Stimulated activated memory B cell treated with anti-CD40 and anti-IgM and Interleukin-4, amounts not matched to agents 10 μg/mL and 1 μg/mL and 100 μg/mL, for 72 hours (primary cell): ENCODE measurements at regions not wholly inside any gene's neighbourhood (a gene's known extent, or its start where the extent isn't known, plus 50 kb on each side); places are given as distances from the start of the nearest gene placed in this dataset.
A peak's percentile ranks its signal among the peaks of the same experiment; 100 is the strongest.
"Not testable (repeated sequence)": the region's sequence is repeated elsewhere in the genome, so short reads cannot be mapped to it uniquely, and the experiment has no call there.

ENCODE experiments used
- ATAC-seq: fragments of 150-1000 bp; cut with Tn5 transposase; 2 replicates; pipeline ENCODE4 v1.10.0; 2021
- H3K27ac Mint-ChIP-seq: one replicate; pipeline ENCODE4 v1.8.0; 2022; ENCODE audit warnings: mild to moderate bottlenecking, mixed read lengths
- H3K27me3 Mint-ChIP-seq: one replicate; pipeline ENCODE4 v1.8.0; 2022; ENCODE audit warnings: mixed read lengths
- H3K36me3 Mint-ChIP-seq: one replicate; pipeline ENCODE4 v1.8.0; 2022; ENCODE audit warnings: mixed read lengths
- H3K4me1 Mint-ChIP-seq: one replicate; pipeline ENCODE4 v1.8.0; 2022; ENCODE audit warnings: mixed read lengths
- H3K4me3 Mint-ChIP-seq: one replicate; pipeline ENCODE4 v1.8.0; 2022; ENCODE audit warnings: mild to moderate bottlenecking, moderate library complexity, mixed read lengths
- H3K9me3 Mint-ChIP-seq: one replicate; pipeline ENCODE4 v1.8.0; 2022; ENCODE audit warnings: mixed read lengths

DNA sequence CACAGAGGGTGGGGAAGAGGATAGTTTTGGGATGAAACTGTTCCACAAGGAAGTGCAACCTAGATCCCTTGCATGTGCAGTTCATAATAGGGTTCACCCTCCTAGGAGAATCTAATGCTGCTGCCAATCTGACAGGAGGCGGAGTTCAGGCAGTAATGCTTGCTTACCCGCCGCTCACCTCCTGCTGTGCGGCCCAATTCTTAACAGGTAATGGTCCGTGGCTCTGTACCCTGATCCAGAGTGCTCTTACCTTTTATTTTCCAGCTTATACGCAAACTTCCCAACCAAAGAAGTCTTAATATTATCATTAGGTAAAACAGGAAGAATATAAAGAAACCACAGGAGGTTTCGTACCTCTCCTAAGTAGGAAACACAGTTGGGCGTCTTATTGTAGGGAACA is 82.7 kb upstream of the CD302 start:
- Mint-ChIP-seq H3K36me3 (peaks cover 75% of the 10 kb centered on the region), H3K9me3 (no peaks in the 10 kb centered on the region), H3K4me3 (no peak overlapping the region), H3K4me1 (peaks cover 33% of the 10 kb centered on the region), H3K27me3 (no peaks in the 10 kb centered on the region), H3K27ac (peak overlapping the region; percentile 91)
- no peak for ATAC-seq

DNA sequence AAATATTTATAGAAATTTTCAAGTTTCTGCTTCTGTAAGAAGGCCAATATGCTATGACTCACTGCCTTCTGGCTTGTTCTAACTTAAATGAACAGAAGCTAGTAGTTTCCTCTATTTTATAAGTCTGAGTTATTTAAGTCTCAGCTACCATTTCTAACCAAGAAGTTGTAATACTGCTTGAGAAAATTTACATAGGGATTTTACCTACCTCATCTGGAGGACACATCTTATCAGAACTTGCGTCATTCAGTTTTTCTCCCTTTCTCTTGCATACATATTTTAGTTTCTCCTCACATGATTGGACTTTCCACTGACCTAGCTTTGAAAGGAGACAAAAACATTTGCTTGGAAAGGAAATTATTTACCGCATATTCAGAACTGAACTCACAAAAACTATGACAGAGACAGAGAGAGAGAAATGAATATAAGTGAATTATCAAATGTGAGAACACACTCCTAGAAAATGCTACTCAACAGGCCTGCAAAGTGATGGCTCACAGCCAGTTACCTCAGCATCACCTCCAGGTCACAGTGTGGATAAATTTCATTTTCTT is 81.1 kb upstream of the CD302 start:
- Mint-ChIP-seq H3K27me3 (no peaks in the 10 kb centered on the region), H3K27ac (peak overlapping the region; percentile 91), H3K36me3 (peaks cover 73% of the 10 kb centered on the region), H3K4me1 (peaks cover 33% of the 10 kb centered on the region), H3K4me3 (peak overlapping the region; percentile 1), H3K9me3 (no peaks in the 10 kb centered on the region)
- peak; percentile 94 for ATAC-seq

DNA sequence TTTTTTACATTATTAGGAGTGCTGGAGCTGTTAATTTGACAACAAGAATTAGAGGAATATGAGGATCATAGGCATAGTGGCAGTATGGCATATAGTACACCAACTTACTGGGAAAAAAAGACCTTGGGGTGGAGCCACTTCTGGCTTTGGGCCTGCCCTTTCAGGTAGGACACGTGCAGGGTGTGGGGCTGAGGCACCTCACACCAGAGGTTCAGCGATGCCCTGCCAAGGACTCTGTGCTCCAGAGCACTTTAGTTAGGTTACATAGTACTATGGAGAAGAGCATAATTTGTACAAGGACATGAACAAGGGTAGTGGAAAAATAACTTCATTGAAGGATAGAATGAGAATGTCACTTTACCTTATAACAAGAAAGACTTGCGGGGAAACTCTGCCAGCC is 77.1 kb upstream of the CD302 start:
- Mint-ChIP-seq H3K27me3 (no peaks in the 10 kb centered on the region), H3K4me1 (peaks cover 34% of the 10 kb centered on the region), H3K9me3 (no peaks in the 10 kb centered on the region), H3K27ac (peak overlapping the region; percentile 65), H3K36me3 (peaks cover 74% of the 10 kb centered on the region), H3K4me3 (no peak overlapping the region)
- no peak for ATAC-seq

DNA sequence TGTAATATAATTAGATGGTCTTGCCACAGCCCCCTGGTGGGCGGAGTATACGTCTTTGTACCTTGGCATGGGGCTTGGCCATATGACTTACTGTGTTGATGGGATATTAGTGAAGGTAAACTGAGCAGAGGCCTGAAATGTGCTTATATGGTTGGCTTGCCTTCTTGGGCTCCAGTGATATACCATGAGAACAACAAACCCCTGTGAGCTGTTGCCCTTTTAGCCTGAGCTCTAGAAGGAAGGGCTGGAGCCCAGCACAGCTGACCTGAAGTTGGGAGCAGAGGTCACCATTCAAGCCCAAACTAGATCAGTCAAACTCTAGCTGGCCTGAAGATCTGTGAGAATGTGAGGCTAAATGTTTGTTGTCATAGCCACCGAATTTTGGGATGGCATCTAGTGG is 75.2 kb upstream of the CD302 start:
- Mint-ChIP-seq H3K36me3 (peaks cover 66% of the 10 kb centered on the region), H3K27ac (peak overlapping the region; percentile 41), H3K4me3 (no peak overlapping the region), H3K27me3 (no peaks in the 10 kb centered on the region), H3K9me3 (no peaks in the 10 kb centered on the region), H3K4me1 (peaks cover 17% of the 10 kb centered on the region)
- no peak for ATAC-seq

DNA sequence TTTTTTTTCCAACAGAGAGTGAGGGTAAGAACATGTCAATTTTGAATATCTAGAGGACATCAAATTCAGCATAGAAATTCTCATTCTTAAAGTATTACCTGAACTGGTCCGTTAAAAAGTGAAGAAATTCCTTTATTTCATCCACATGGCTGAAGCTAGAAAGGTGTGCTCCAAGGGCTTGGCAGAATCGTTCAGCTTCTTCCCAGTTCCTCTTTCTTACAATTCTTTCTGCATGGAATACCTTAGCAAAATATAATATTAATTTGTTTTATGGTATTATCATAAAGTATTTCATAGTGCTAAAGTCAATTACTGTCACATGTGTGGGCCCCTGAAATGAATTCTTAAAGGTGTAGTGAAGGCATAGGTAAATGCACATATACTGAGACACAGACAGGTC is 74.3 kb upstream of the CD302 start:
- Mint-ChIP-seq H3K9me3 (no peaks in the 10 kb centered on the region), H3K4me1 (peaks cover 8% of the 10 kb centered on the region), H3K4me3 (no peak overlapping the region), H3K27me3 (no peaks in the 10 kb centered on the region), H3K36me3 (peaks cover 62% of the 10 kb centered on the region), H3K27ac (peak overlapping the region; percentile 41)
- no peak for ATAC-seq

DNA sequence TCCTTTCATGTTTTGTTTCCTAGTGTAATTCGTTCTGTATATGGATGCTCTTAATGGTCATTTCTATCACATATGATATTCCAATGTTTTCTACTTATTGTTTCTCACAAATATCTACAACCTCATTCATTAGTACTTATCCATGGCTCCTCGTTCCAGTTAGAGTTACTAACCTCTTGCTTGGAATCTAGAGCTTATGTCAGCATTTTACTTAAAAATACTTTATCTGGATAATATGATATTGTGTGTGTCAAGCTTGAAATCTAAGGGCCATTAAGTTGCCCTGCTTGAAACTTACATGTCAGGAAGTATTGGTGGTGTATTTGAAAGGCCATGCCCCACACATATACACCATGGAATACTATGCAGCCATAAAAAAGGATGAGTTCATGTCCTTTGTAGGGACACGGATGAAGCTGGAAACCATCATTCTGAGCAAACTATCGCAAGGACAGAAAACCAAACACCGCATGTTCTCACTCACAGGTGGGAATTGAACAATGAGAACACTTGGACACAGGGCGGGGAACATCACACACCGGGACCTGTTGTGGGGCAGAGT is 70.7 kb upstream of the CD302 start:
- not testable (repeated sequence) for H3K4me3 Mint-ChIP-seq, H3K27ac Mint-ChIP-seq, ATAC-seq, H3K27me3 Mint-ChIP-seq, H3K9me3 Mint-ChIP-seq
- H3K36me3 Mint-ChIP-seq = peaks cover 68% of the 10 kb centered on the region
- peaks cover 14% of the 10 kb centered on the region for H3K4me1 Mint-ChIP-seq

DNA sequence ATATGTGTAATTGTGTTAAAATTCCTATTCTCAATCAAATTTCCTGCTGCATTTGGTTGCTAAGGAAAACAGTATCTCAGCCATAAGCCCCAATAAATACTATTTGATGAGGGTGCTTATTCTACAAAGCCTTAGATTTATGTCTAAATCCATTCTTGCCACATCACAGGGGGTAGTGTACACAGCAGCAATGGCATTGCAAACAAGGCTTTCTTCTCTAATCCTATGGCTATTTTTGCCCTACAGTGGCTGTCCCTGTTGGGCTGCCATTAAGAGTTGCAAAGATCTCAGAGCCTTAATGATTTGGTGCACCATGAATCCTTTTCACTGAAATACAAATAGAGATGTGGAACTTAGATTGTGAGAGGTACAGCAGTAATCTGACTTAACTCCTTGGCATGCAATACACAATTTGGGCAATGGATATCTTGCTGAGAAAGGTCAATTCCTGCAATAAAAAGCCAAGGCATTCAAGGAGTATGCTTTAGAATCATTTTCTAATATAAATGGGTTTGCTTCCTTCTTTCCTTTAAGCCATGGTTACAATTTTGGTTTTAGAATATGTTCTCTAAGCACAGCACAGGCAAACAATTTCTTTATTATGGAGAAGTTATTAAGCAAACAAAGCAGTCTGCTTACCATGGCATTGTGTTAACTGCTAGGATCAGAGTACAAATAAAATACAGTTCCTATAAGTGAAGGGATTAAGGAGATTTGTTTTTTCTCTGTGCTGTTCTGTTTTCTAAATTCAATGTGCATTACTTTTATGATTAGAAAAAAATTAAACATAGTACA is 69.8 kb upstream of the CD302 start:
- no peaks in the 10 kb centered on the region for H3K27me3 Mint-ChIP-seq
- H3K4me1 Mint-ChIP-seq = peaks cover 8% of the 10 kb centered on the region
- no peak for ATAC-seq
- no peak overlapping the region for H3K4me3 Mint-ChIP-seq
- H3K36me3 Mint-ChIP-seq = peaks cover 70% of the 10 kb centered on the region
- H3K9me3 Mint-ChIP-seq = no peaks in the 10 kb centered on the region
- no peak overlapping the region for H3K27ac Mint-ChIP-seq

DNA sequence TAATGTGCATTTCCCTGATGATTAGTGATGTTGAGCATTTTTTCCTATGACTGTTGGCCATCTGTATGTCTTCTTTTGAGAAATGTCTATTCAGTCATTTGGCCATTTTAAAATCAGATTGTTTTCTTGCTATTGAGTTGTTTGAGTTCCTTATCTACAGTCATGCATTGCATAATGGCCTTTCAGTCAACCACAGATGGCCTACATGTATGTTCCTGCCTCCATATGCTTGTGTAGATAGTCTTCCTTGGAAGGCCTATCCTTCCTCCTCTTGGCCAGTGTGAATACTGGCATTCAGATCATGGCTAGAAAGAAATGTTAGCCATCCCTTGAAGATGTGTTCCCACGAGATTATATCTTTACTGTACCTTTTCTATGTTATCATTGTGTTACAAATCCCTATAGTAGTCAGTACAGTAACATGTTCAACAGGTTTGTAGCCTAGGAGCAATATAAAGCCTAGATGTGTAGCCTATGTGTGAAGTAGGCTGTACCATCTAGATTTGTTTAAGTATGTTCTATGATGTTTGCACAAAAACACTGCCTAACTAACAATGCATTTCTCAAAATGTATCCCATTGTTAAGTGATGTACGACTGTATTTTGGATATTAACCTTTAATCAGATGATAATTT is 65.6 kb upstream of the CD302 start:
- H3K36me3 Mint-ChIP-seq = peaks cover 78% of the 10 kb centered on the region
- H3K4me1 Mint-ChIP-seq = peaks cover 6% of the 10 kb centered on the region
- no peak overlapping the region for H3K4me3 Mint-ChIP-seq
- ATAC-seq = no peak
- no peaks in the 10 kb centered on the region for H3K27me3 Mint-ChIP-seq
- H3K9me3 Mint-ChIP-seq = no peaks in the 10 kb centered on the region
- no peak overlapping the region for H3K27ac Mint-ChIP-seq

DNA sequence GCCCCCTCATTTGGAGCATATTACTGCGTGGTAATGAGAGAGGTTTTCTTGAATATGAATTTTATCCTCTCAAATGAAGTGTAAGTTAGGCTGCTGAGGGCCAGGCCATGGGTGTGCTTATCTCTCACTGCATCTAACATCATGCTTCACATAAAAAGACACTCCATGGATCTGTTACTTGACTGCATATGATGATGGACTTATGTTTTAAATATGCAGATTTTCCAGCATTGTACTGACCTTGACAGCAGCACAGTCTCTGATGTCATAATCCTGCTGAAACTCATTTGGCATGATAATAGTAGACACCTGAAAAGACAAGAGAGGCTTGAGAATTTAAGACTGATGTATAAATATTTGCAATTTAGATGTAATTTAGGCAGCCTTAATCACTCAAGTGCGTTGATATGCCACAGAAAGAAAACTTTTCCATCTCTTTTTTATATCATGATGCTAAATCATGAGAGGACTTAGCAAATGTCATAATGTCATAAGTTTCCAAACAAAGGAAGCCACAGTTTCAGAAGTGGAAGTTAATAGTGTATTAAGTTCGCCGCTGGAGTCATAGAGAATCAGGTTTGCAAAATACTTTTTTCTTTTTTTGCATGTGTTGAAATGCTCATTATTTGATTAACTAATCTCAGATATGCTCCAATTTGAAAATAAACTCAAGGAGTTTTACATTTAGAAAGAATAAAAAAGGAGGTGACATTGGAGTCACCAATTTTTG is 62.7 kb upstream of the CD302 start:
- no peak for ATAC-seq
- Mint-ChIP-seq H3K4me3 (no peak overlapping the region), H3K36me3 (peaks cover 80% of the 10 kb centered on the region), H3K27ac (no peak overlapping the region), H3K4me1 (peaks cover 10% of the 10 kb centered on the region), H3K9me3 (no peaks in the 10 kb centered on the region), H3K27me3 (no peaks in the 10 kb centered on the region)

DNA sequence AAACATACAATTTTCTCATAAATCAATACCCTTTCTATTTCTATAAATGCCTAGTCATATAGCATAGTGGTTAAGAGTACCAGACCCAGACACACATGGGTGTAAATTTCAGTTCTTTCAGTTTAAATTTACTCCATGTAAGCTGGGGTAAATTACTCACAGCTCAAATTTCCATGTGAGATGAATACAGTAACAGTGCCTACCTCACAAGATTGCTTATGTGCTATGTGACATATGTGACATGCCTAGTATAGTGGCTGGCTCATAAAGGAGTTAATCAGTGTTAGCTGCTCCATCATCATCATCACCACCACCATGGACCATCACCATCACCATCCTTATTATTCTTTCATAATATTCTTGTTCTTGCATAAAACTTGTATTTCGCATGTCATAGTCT is 61.6 kb upstream of the CD302 start:
- Mint-ChIP-seq H3K27me3 (no peaks in the 10 kb centered on the region), H3K27ac (peak overlapping the region; percentile 69), H3K9me3 (no peaks in the 10 kb centered on the region), H3K4me3 (no peak overlapping the region), H3K4me1 (peaks cover 12% of the 10 kb centered on the region), H3K36me3 (peaks cover 83% of the 10 kb centered on the region)
- no peak for ATAC-seq

DNA sequence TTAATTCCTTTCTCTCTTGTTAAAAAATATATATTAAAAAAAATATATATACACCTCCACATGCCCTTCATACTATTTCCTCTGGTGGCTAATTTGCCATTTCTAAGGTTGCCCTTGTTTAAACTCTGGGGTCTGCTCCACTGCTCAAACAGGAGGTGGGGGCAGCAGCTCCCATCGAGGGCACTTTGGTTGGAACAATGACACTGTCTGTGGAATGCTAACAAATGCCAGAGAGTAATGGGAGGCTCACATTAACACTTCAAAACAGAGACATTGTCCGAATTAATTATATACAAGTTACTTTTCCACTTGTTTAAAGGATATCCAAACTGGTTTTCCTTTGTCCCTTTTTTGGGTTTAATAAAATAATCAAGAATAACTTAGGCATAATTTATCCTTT is 58.8 kb upstream of the CD302 start:
- no peak overlapping the region for H3K4me3 Mint-ChIP-seq
- no peaks in the 10 kb centered on the region for H3K9me3 Mint-ChIP-seq
- no peaks in the 10 kb centered on the region for H3K27me3 Mint-ChIP-seq
- H3K27ac Mint-ChIP-seq = no peak overlapping the region
- peaks cover 6% of the 10 kb centered on the region for H3K4me1 Mint-ChIP-seq
- peaks cover 79% of the 10 kb centered on the region for H3K36me3 Mint-ChIP-seq
- no peak for ATAC-seq

DNA sequence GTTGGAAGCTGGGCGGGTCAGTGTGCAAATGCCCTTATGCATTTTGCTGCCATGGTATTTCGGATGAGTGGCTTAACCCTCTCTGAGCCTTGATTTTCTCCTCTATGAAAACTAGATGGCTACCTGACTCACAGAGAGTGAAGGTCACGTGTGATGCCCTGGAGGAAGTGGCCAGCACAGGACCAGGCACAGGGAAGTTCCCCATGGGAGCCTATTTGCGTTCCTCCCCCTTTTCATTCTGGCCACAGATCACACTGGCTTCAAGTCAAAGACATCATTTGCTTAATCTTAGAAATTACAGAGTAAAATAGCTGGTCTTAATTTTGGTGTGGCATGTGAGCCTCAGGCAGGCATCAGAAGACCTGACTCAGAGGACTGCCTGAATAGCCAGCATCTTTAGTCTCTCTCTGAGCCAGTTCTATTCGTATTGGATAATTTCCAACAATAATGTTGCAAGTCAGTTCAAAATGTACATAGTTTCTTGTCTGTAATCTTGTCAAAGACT is 57.6 kb upstream of the CD302 start:
- Mint-ChIP-seq H3K9me3 (no peaks in the 10 kb centered on the region), H3K4me3 (no peak overlapping the region), H3K4me1 (peaks cover 6% of the 10 kb centered on the region), H3K36me3 (peaks cover 85% of the 10 kb centered on the region), H3K27me3 (no peaks in the 10 kb centered on the region), H3K27ac (peak overlapping the region; percentile 51)
- no peak for ATAC-seq

DNA sequence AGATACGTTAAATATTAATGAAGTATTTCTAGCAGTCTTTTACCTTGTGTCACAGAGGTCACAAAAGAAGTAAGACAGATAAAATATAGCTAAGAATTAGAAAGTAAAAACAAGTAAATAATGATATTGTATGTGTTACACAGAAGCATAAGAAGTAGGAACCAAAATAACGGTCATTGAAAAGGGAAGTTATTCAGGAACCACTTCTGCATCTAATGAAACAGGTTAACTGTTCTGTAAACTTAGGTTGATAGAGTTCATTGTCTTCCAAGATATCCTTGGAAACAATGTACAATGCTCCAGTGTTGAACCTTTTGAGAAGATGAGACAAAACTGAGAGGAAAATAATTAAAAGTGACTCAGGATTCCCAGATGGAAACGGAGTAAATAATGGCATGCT is 57.1 kb upstream of the CD302 start:
- no peak for ATAC-seq
- H3K4me1 Mint-ChIP-seq = peaks cover 6% of the 10 kb centered on the region
- no peak overlapping the region for H3K27ac Mint-ChIP-seq
- H3K27me3 Mint-ChIP-seq = no peaks in the 10 kb centered on the region
- H3K9me3 Mint-ChIP-seq = no peaks in the 10 kb centered on the region
- peaks cover 83% of the 10 kb centered on the region for H3K36me3 Mint-ChIP-seq
- no peak overlapping the region for H3K4me3 Mint-ChIP-seq

DNA sequence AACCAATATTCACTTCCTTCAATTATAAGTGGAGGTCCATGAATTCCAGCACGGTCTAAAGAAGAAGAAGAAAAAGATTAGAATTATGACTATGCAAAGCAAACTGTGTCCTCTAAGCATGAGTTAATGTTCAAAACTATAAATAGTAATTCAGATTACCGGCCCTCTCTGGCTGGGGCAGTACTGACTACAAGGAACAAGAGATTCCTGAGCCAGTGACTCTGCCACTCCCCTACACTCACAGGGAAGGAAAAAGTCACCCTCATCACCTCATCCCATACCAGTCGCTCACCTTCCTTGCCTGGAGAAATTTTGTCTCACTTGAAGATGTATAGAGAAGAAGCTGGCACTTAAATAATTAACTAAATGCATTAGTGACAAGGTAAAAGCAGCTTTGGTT is 56.5 kb upstream of the CD302 start:
- H3K27ac Mint-ChIP-seq = peak overlapping the region; percentile 46
- no peak for ATAC-seq
- H3K4me3 Mint-ChIP-seq = no peak overlapping the region
- H3K27me3 Mint-ChIP-seq = no peaks in the 10 kb centered on the region
- peaks cover 83% of the 10 kb centered on the region for H3K36me3 Mint-ChIP-seq
- H3K4me1 Mint-ChIP-seq = peaks cover 6% of the 10 kb centered on the region
- no peaks in the 10 kb centered on the region for H3K9me3 Mint-ChIP-seq

DNA sequence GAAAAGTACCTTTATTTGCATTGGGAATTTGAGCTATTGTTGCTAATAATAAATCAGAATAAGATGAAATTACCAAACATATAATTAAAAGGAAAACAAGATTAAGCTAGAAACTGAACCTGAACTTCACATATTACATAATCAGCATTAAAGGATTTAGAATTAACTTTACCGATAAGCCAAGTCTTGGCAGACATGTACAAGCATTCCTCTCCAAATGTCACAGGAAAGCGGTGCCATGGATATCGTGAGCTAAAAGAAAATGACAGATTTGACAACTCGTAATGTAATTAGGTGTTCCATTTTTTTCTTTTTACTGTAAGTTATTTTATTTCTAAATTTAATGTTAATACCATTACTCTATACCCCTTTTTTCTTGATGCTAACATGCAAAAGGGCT is 55.1 kb upstream of the CD302 start:
- Mint-ChIP-seq H3K36me3 (peaks cover 82% of the 10 kb centered on the region), H3K4me3 (no peak overlapping the region), H3K4me1 (peaks cover 6% of the 10 kb centered on the region), H3K27ac (no peak overlapping the region), H3K9me3 (no peaks in the 10 kb centered on the region), H3K27me3 (no peaks in the 10 kb centered on the region)
- ATAC-seq = no peak
